ENCODE measurements at regions not wholly inside any gene's neighbourhood (a gene's known extent, or its start where the extent isn't known, plus 50 kb on each side); places are given as distances from the start of the nearest gene placed in this dataset.

- no peak for TF ChIP-seq POLR2A (IDR thresholded peaks at IDR 0.05)
- TF ChIP-seq, protein P1, sequence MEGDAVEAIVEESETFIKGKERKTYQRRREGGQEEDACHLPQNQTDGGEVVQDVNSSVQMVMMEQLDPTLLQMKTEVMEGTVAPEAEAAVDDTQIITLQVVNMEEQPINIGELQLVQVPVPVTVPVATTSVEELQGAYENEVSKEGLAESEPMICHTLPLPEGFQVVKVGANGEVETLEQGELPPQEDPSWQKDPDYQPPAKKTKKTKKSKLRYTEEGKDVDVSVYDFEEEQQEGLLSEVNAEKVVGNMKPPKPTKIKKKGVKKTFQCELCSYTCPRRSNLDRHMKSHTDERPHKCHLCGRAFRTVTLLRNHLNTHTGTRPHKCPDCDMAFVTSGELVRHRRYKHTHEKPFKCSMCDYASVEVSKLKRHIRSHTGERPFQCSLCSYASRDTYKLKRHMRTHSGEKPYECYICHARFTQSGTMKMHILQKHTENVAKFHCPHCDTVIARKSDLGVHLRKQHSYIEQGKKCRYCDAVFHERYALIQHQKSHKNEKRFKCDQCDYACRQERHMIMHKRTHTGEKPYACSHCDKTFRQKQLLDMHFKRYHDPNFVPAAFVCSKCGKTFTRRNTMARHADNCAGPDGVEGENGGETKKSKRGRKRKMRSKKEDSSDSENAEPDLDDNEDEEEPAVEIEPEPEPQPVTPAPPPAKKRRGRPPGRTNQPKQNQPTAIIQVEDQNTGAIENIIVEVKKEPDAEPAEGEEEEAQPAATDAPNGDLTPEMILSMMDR (IDR thresholded peaks at IDR 0.05): no peak
Observed at GRCh38 chr2:18706001-18706400, 116.6 kb upstream of the NT5C1B start.

All from heart left ventricle (tissue), 13 donors.